Astrocyte of the spinal cord (primary cell): ENCODE measurements at regions not wholly inside any gene's neighbourhood (a gene's known extent, or its start where the extent isn't known, plus 50 kb on each side); places are given as distances from the start of the nearest gene placed in this dataset.
"Not testable (repeated sequence)": the region's sequence is repeated elsewhere in the genome, so short reads cannot be mapped to it uniquely, and the experiment has no call there.

Experiments
- DNase-seq: peaks from one replicate; pipeline ENCODE4 v3.0.0; 2011; ENCODE audit warnings: low read depth, low spot score
- H3K4me3 ChIP-seq: 2 replicates; pipeline ENCODE4 v1.5.1; 2011; ENCODE audit warnings: low read depth, mild to moderate bottlenecking, low read length, moderate library complexity
- CTCF ChIP-seq: IDR thresholded peaks from 2 replicates; pipeline ENCODE4 v1.5.1; 2012; ENCODE audit warnings: low read depth, mild to moderate bottlenecking, low read length, inconsistent platforms
- in situ Hi-C: cut with HindIII; loops from 2 replicates; pipeline ENCODE4 v1.10.0; 2017; ENCODE audit warnings: low sequenced_read_pairs

GRCh38 chr12:19760611-19761010, 321.3 kb downstream of the AEBP2 start:
- DNase-seq, result no peak

GRCh38 chr12:19761463-19761862, 322.2 kb downstream of the AEBP2 start:
- TF ChIP-seq CTCF, result no peak
- no peak for DNase-seq
- H3K4me3 ChIP-seq, result no peak overlapping the region
- in situ Hi-C loops, result no loop called here

More at GRCh38 chr12:19760611-19761010, 321.3 kb downstream of the AEBP2 start:
- no peak for TF ChIP-seq CTCF
- in situ Hi-C loops, result no loop called here
- no peak overlapping the region for H3K4me3 ChIP-seq

GRCh38 chr12:19763488-19763887, 324.2 kb downstream of the AEBP2 start:
- no peak overlapping the region for H3K4me3 ChIP-seq
- TF ChIP-seq CTCF, result no peak
- no peak for DNase-seq
- in situ Hi-C loops, result no loop called here

- DNase-seq, result peak; percentile 48
- in situ Hi-C loops, result no loop called here
These were observed 325.1 kb downstream of the AEBP2 start for GRCh38 chr12:19764408-19764807.

GRCh38 chr12:19771858-19772257, 332.6 kb downstream of the AEBP2 start:
- TF ChIP-seq CTCF, result peak; percentile 7
- H3K4me3 ChIP-seq, result no peak overlapping the region
- peak; percentile 92 for DNase-seq
- in situ Hi-C loops, result no loop called here

More at GRCh38 chr12:19764408-19764807, 325.1 kb downstream of the AEBP2 start:
- no peak for TF ChIP-seq CTCF
- no peak overlapping the region for H3K4me3 ChIP-seq

- no peak for TF ChIP-seq CTCF
- DNase-seq, result no peak
- in situ Hi-C loops, result no loop called here
- H3K4me3 ChIP-seq, result no peak overlapping the region
These were observed 333.5 kb downstream of the AEBP2 start for GRCh38 chr12:19772776-19773175.

- in situ Hi-C loops, result no loop called here
- DNase-seq, result no peak
- H3K4me3 ChIP-seq, result no peak overlapping the region
- no peak for TF ChIP-seq CTCF
These were observed 335.9 kb downstream of the AEBP2 start for GRCh38 chr12:19775241-19775640.

GRCh38 chr12:19775976-19776375, 336.7 kb downstream of the AEBP2 start:
- in situ Hi-C loops, H3K4me3 ChIP-seq, DNase-seq: not testable (repeated sequence)
